K562 (cell line): ENCODE measurements at regions not wholly inside any gene's neighbourhood (a gene's known extent, or its start where the extent isn't known, plus 50 kb on each side); places are given as distances from the start of the nearest gene placed in this dataset.

Source experiments
- ATAC-seq: fragments of 200-7000 bp; cut with Tn5 transposase; 3 replicates; pipeline ENCODE4 v1.9.1; 2020; ENCODE audit warnings: moderate library complexity
- BruUV-seq: library from RNA; stranded (reverse); fragments of 400-500 nt; replicated peaks from 2 replicates; lab custom pipeline; 2021; lab: Mats Ljungman, UMichigan
- CTCF ChIA-PET: fragments of 300-600 bp; formaldehyde crosslinking; extraction: SDS; loops from one replicate; lab custom pipeline; 2021; ENCODE audit warnings: low intra/inter-chr PET ratio; lab: Yijun Ruan, JAX
- POLR2A ChIA-PET: fragments of 300-600, 350-650 bp; sonication (Branson Sonifier 250); formaldehyde crosslinking; extraction: SDS; loops from one replicate; lab custom pipeline; 2021; ENCODE audit warnings: antibody characterized with exemption, inconsistent platforms; lab: Yijun Ruan, JAX
- DNase-seq, 4 experiments: peaks; one replicate each; pipeline versions ENCODE4 v3.0.0 to v3.0.0-alpha.2; 2011 to 2018; ENCODE audit warnings: low spot score in 3 of 4, mixed read lengths in 3 of 4; ENCODE audit errors: extremely low read depth in 1 of 4
- FAIRE-seq: peaks from 2 replicates; lab custom pipeline; 2011; peaks lifted over from hg19 to GRCh38; lab: Jason Lieb, UNC
- H2AFZ ChIP-seq: 2 replicates; pipeline ENCODE4 v1.6.0; 2011; ENCODE audit warnings: low read depth, low read length, control low read depth, inconsistent platforms
- H3K27ac ChIP-seq: fragments of 200-600 bp; 3 replicates; pipeline ENCODE4 v1.8.0; 2011; ENCODE audit warnings: low read depth, mild to moderate bottlenecking, control low read depth, inconsistent platforms, low read length, moderate library complexity, mixed read lengths; ENCODE audit errors: extremely low read depth
- H3K27me3 ChIP-seq, 2 experiments: fragments of 300-600 bp in 1 of 2; 2 replicates in 1 of 2; 3 replicates in 1 of 2; pipeline versions ENCODE4 v1.6.0 to v1.8.0; 2011; ENCODE audit warnings: inconsistent platforms in 2 of 2, low read length in 2 of 2, mild to moderate bottlenecking in 1 of 2, mixed read lengths in 1 of 2, moderate library complexity in 1 of 2; ENCODE audit not compliant: control insufficient read depth in 2 of 2, insufficient read depth in 2 of 2
- H3K36me3 ChIP-seq: fragments of 300-600 bp; 3 replicates; pipeline ENCODE4 v1.8.0; 2011; ENCODE audit warnings: mild to moderate bottlenecking, low read length, inconsistent platforms; ENCODE audit not compliant: control insufficient read depth, insufficient read depth
- H3K4me1 ChIP-seq, 2 experiments: fragments of 200-600 bp in 1 of 2; replicated peaks in 1 of 2; 2 replicates in 1 of 2; 3 replicates in 1 of 2; pipeline versions ENCODE4 v1.5.1 to v1.8.0; 2011; ENCODE audit warnings: inconsistent platforms in 2 of 2, low read length in 2 of 2, mild to moderate bottlenecking in 1 of 2, mixed read lengths in 1 of 2, moderate library complexity in 1 of 2; ENCODE audit not compliant: control insufficient read depth in 2 of 2, insufficient read depth in 2 of 2
- H3K4me2 ChIP-seq: 2 replicates; pipeline ENCODE4 v1.6.1; 2011; ENCODE audit warnings: low read length, control low read depth, inconsistent platforms, mixed read lengths; ENCODE audit not compliant: insufficient read depth
- H3K4me3 ChIP-seq: fragments of 200-600 bp; sonication (generic), shearing (Covaris generic); 2 replicates; pipeline ENCODE4 v1.5.1; 2016; ENCODE audit warnings: control low read depth, inconsistent platforms
- H3K79me2 ChIP-seq: fragments of 200-600 bp; 3 replicates; pipeline ENCODE4 v1.8.0; 2011; ENCODE audit warnings: low read length, inconsistent platforms; ENCODE audit not compliant: control insufficient read depth, insufficient read depth
- H3K9ac ChIP-seq, 2 experiments: 2 replicates each; pipeline versions ENCODE4 v1.6.0 to v1.6.1; 2011; ENCODE audit warnings: low read depth in 2 of 2, low read length in 2 of 2, control low read depth in 1 of 2, inconsistent platforms in 1 of 2, mild to moderate bottlenecking in 1 of 2, mixed read lengths in 1 of 2; ENCODE audit not compliant: insufficient read depth in 1 of 2
- H3K9me1 ChIP-seq: one replicate; pipeline ENCODE4 v1.6.0; 2011; ENCODE audit warnings: inconsistent platforms, mild to moderate bottlenecking, low read length, moderate library complexity; ENCODE audit not compliant: control insufficient read depth, insufficient read depth
- H3K9me3 ChIP-seq: replicated peaks from 2 replicates; pipeline ENCODE4 v1.5.1; 2011; ENCODE audit warnings: low read depth, low read length, inconsistent platforms; ENCODE audit not compliant: control insufficient read depth, insufficient read depth
- H4K20me1 ChIP-seq: replicated peaks from 2 replicates; pipeline ENCODE4 v1.6.1; 2011; ENCODE audit warnings: low read length, inconsistent platforms, mixed read lengths; ENCODE audit not compliant: control insufficient read depth, insufficient read depth
- ATF7 ChIP-seq: fragments of 450-650 bp; IDR thresholded peaks from 2 replicates; pipeline ENCODE4 v1.7.1; 2014; ENCODE audit warnings: mild to moderate bottlenecking, moderate library complexity
- DDX20 ChIP-seq: fragments of 450-650 bp; IDR thresholded peaks from 2 replicates; pipeline ENCODE4 v1.6.1; 2016; ENCODE audit warnings: missing genetic modification characterization, low read depth, mild to moderate bottlenecking, missing compliant biosample characterization, moderate library complexity
- EZH2 ChIP-seq: IDR thresholded peaks from 2 replicates; pipeline ENCODE4 v1.6.1; 2012; ENCODE audit warnings: low read depth, mild to moderate bottlenecking, inconsistent platforms, low read length, borderline replicate concordance
- MBD2 ChIP-seq: sonication (generic); IDR thresholded peaks from 2 replicates; pipeline ENCODE4 v1.6.1; 2016; ENCODE audit warnings: low read depth, borderline replicate concordance
- WGBS: fragments of 100-300 bp; shearing (Covaris generic); methylation state at CpG from one replicate; pipeline ENCODE4 v1.1.6; 2016; ENCODE audit warnings: low coverage, mixed read lengths; ENCODE audit not compliant: insufficient coverage; ENCODE audit errors: missing lambda C conversion rate; 5-methylcytosine and 5-hydroxymethylcytosine counted together
- in situ Hi-C: fragments of 300-500 bp; cut with MboI; formaldehyde crosslinking; loops from 4 replicates; pipeline ENCODE4 v1.15.0; 2018; ENCODE audit warnings: inconsistent platforms, mixed read lengths
- intact Hi-C: fragments of 100-400 bp; cut with micrococcal nuclease; formaldehyde crosslinking; loops from 2 replicates; pipeline ENCODE4 v1.14.2; 2022
- TF ChIP-seq, protein P1 (sequence below): fragments of 450-650 bp; IDR thresholded peaks from 2 replicates; pipeline ENCODE4 v1.6.1; 2014; ENCODE audit warnings: low read depth, mild to moderate bottlenecking, moderate library complexity, borderline replicate concordance
- TF ChIP-seq, protein P2 (sequence below): IDR thresholded peaks from 2 replicates; pipeline ENCODE4 v1.6.1; 2016; ENCODE audit warnings: missing genetic modification characterization, missing compliant biosample characterization
- TF ChIP-seq, protein P3 (sequence below): fragments of 250-450 bp; sonication (Bioruptor Pico); IDR thresholded peaks from 2 replicates; pipeline ENCODE4 v1.5.0; 2021; ENCODE audit warnings: mild to moderate bottlenecking, borderline replicate concordance

DNA sequence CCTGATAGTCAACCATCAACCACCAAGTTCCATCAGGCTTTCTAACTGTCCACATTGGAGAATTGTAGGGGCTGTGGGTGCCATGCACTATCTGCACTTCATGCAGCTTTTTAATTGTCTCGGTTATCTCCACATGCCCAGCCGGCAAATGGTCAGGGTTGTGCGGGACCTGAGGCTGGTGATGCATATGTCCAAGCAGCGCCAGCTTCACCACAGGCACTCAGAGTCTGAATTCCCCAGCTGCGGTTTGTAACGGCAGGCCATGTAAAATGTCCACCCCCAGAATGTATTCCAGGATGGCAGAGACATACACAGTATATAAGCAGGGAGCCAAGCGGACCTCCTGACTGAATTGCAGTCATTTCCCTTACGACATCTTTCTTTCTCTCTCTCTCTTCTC, 435.6 kb downstream of the DYNC2H1 start:
- H3K9me1 ChIP-seq, result no peaks in the 10 kb centered on the region
- no peak for ATAC-seq
- no peaks in the 10 kb centered on the region for H3K4me1 ChIP-seq
- no peaks in the 10 kb centered on the region for H3K79me2 ChIP-seq
- no peaks in the 10 kb centered on the region for H3K36me3 ChIP-seq
- H3K4me3 ChIP-seq, result no peak overlapping the region
- no peak for DNase-seq
- no peak overlapping the region for H3K27ac ChIP-seq
- no TSS peak for BruUV-seq
- ChIA-PET CTCF (no interaction called here), POLR2A (no interaction called here)
- H3K9me3 ChIP-seq, result no peaks in the 10 kb centered on the region; the same call in 1 of the 2 replicates
- H3K9ac ChIP-seq, result no peak overlapping the region
- TF ChIP-seq EZH2, result no peak
- WGBS, result 1% methylated on average over 7 of the region's 8 CpGs
- H4K20me1 ChIP-seq, result no peaks in the 10 kb centered on the region
- intact Hi-C loops (no loop called here), in situ Hi-C loops (no loop called here)
- H3K27me3 ChIP-seq, result no peaks in the 10 kb centered on the region
- H2AFZ ChIP-seq, result no peak overlapping the region
- H3K4me2 ChIP-seq, result no peak overlapping the region
- no peak for FAIRE-seq

DNA sequence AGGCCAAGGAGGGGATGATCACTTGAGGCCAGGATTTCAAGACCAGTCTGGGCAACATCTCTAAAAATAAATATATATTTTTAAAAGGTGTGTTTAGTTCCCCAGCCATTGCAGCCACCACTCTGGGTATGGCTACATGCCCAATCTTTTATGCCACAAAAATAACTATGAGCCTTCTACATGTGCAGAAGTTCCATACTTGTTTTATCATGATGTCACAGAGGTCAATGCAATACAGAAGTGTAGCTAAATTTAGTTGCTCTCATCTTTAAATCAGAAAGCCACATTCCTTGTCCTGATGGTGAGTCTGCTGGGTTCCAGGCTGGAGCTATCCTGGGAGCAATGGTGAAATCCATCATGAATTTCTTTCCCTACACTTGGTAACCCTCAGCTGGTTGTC, 436.3 kb downstream of the DYNC2H1 start:
- CTCF ChIA-PET, result no interaction called here
- no peaks in the 10 kb centered on the region for H4K20me1 ChIP-seq
- DNase-seq, result no peak
- in situ Hi-C loops, result no loop called here
- no peaks in the 10 kb centered on the region for H3K9me1 ChIP-seq
- no peak overlapping the region for H3K27ac ChIP-seq
- H3K79me2 ChIP-seq, result no peaks in the 10 kb centered on the region
- no peaks in the 10 kb centered on the region; the same call in 1 of the 2 replicates for H3K9me3 ChIP-seq
- intact Hi-C loops, result no loop called here
- H3K4me3 ChIP-seq, result no peak overlapping the region
- H3K9ac ChIP-seq, result no peak overlapping the region
- BruUV-seq, result no TSS peak
- H3K4me1 ChIP-seq, result no peaks in the 10 kb centered on the region
- no peak overlapping the region for H2AFZ ChIP-seq
- ATAC-seq, result no peak
- no peak overlapping the region for H3K4me2 ChIP-seq
- POLR2A ChIA-PET, result no interaction called here
- TF ChIP-seq, protein P1, sequence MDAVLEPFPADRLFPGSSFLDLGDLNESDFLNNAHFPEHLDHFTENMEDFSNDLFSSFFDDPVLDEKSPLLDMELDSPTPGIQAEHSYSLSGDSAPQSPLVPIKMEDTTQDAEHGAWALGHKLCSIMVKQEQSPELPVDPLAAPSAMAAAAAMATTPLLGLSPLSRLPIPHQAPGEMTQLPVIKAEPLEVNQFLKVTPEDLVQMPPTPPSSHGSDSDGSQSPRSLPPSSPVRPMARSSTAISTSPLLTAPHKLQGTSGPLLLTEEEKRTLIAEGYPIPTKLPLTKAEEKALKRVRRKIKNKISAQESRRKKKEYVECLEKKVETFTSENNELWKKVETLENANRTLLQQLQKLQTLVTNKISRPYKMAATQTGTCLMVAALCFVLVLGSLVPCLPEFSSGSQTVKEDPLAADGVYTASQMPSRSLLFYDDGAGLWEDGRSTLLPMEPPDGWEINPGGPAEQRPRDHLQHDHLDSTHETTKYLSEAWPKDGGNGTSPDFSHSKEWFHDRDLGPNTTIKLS, result no peak
- TF ChIP-seq, protein P2, sequence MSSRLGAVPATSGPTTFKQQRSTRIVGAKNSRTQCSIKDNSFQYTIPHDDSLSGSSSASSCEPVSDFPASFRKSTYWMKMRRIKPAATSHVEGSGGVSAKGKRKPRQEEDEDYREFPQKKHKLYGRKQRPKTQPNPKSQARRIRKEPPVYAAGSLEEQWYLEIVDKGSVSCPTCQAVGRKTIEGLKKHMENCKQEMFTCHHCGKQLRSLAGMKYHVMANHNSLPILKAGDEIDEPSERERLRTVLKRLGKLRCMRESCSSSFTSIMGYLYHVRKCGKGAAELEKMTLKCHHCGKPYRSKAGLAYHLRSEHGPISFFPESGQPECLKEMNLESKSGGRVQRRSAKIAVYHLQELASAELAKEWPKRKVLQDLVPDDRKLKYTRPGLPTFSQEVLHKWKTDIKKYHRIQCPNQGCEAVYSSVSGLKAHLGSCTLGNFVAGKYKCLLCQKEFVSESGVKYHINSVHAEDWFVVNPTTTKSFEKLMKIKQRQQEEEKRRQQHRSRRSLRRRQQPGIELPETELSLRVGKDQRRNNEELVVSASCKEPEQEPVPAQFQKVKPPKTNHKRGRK (tag), result no peak
- TF ChIP-seq, protein P3, sequence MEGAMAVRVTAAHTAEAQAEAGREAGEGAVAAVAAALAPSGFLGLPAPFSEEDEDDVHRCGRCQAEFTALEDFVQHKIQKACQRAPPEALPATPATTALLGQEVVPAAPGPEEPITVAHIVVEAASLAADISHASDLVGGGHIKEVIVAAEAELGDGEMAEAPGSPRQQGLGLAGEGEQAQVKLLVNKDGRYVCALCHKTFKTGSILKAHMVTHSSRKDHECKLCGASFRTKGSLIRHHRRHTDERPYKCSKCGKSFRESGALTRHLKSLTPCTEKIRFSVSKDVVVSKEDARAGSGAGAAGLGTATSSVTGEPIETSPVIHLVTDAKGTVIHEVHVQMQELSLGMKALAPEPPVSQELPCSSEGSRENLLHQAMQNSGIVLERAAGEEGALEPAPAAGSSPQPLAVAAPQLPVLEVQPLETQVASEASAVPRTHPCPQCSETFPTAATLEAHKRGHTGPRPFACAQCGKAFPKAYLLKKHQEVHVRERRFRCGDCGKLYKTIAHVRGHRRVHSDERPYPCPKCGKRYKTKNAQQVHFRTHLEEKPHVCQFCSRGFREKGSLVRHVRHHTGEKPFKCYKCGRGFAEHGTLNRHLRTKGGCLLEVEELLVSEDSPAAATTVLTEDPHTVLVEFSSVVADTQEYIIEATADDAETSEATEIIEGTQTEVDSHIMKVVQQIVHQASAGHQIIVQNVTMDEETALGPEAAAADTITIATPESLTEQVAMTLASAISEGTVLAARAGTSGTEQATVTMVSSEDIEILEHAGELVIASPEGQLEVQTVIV (CRISPR knock-in tag), result no peak
- TF ChIP-seq MBD2 (no peak), DDX20 (tag) (no peak), ATF7 (no peak)
- TF ChIP-seq, all 486 proteins: peak for 0
- Histone ChIP-seq H3K27me3 (no peaks in the 10 kb centered on the region), H3K36me3 (no peaks in the 10 kb centered on the region)
- FAIRE-seq, result no peak
